Ecto neural progenitor cell (in vitro differentiated cells): ENCODE measurements at regions not wholly inside any gene's neighbourhood (a gene's known extent, or its start where the extent isn't known, plus 50 kb on each side); places are given as distances from the start of the nearest gene placed in this dataset.

Source experiments
- DNase-seq: peaks from one replicate; pipeline ENCODE4 v3.0.0-alpha.2; 2018; ENCODE audit warnings: low spot score

DNA sequence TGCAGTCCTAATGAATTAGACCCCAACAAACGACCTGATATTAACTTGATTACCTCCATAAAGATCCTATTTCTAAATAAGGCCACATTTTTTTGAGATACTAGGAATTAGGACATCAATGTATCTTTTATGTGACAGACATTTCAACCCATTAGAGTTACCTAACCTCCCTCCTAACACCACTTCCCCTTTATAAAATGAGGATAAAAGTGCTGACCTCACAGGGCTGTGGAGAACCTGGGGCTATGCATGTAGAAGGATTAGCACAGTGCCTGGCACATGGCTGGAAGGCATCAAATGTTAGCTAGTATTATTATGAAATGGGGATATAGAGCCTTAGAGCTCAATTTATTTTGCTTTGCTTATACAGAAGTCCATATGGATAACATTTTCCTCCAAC lies 53.5 kb upstream of the LRRN1 start:
- DNase-seq, result no peak

- no peak for DNase-seq
Measured at GRCh38 chr3:3744826-3745225, 54.4 kb upstream of the LRRN1 start.

GRCh38 chr3:3743754-3744153 lies 55.5 kb upstream of the LRRN1 start:
- no peak for DNase-seq

DNA sequence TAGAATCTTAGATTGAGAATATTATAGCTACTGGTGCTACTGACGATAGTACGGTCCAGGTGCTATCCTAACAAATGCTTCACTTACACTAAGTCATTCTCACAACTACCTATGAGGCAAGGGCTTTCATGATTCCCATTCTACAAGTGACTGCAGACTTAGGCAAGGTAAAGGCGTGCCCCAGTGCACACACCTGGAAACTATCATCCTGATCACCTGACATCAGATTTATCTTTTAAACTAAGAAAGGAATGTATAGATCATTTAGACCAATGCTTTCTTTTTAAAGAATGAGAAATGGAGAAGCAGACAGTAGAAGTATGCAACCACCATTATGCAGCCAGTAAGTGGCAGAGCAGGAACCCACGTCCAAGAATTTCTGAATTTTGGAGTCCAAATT lies 59.2 kb upstream of the LRRN1 start:
- no peak for DNase-seq

- no peak for DNase-seq
Measured at GRCh38 chr3:3739330-3740060, 59.7 kb upstream of the LRRN1 start.

DNA sequence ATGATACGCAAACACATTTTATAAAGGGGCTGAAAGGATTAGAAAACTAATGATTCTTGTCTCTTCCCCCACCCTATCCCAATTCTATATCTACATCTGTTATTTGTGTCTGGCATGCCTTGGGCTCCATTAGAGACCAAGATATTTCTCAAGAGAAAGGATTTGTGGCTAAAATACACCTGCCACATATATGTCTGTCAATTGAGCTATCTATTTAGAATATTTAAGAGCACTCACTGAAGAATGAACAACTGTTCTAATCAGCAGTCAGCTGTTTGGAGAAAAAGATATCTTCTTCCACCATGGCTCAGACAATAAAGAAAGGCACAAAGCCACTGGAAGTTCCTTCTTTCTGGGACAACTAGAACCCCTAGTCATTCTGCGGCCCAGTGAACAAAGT lies 61.7 kb upstream of the LRRN1 start:
- DNase-seq, result no peak

DNA sequence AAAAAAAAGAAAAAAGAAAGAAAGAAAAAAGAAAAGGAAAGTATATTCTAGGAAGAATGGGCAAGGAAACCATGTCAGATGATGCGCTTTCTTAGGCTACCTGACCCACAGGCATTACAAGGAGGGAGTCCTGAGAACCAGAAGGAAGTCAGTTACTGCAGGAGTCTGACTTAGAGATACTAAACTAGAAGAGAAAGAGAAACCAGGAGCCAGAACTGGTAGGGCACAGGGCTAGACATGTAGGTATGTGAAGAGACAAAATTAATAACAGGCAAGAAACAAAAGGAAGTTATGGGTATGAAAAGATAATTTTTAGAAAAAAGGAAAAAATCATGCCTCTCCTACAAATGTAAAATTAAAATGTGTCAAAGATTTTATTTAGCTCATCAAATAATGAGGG lies 63.3 kb upstream of the LRRN1 start:
- no peak for DNase-seq

DNA sequence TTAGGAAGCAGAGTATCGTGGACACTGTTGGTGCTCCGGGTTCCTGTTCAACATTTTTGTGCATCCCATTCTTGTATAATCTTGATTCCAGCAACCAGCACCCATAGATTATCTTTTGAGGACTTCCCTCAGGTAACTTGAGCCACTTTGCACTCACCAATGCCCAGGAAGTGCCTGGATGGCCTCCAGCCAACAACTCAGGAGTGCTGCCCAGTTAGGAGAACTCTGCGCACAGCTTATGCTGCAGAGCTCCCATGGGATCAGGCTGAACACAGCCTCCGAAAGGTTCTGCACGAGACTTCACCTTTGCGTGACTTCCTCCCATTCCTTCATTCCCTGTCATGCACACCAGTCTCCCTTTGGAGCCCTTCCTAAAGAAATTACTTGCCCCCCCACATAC lies 64.3 kb upstream of the LRRN1 start:
- DNase-seq, result no peak

GRCh38 chr3:3729261-3729660 lies 70.0 kb upstream of the LRRN1 start:
- DNase-seq, result no peak

DNA sequence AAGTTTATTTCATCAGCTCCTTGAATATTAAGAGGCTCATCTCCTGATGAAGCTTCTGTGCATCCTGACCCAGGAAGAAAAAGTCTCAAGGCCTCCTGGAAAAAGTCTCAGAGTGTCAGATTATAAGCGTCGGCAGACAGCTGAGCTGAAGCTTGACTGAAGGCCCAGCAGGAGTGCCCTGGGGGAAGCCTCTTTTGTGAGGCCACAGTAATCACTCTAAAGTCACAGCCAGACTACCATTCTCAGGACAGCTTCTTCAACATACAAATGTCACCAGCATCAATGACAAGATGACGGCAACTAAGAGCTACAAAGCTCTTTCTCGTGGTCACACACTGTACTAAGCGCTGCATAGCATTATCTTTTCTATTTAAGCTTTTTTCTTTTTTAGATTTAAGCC lies 72.7 kb upstream of the LRRN1 start:
- peak; percentile 69 for DNase-seq

- DNase-seq, result no peak
Measured at GRCh38 chr3:3714572-3714971, 84.7 kb upstream of the LRRN1 start.

DNA sequence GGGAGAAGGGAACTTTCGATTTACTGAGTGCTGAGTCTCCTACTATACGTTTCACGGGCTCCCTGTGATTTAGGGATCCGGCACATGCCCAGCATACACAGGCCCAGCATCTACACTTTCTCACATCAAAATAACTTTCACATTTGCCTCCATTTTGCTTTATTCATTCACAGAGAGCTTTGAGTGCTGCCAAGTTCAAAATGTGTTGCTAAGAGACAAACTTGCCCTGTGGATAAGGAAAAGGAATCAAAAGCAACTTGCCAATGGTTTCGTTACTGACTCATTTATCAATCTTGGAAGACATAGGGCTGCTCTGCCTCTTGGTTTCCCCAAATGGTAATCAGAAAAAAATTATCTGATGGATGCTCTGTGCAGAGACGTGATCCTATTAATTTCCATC lies 86.3 kb upstream of the LRRN1 start:
- DNase-seq, result no peak

DNA sequence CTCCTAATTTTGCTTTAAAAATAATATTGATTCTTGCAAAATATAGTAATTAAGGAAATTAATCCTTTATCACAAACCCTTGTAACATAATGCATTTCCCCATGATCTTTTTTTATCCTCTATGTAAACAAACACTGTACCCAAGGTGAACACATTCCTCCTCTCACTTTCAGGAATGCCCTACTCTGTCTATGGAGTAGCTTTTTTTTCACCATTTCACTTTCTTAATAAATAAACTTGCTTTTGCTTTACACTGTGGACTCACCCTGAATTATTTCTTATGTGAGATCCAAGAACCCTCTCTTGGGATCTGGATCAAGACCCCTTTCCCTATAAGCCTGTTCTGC lies 90.5 kb upstream of the LRRN1 start:
- no peak for DNase-seq

GRCh38 chr3:3707858-3708768 lies 91.1 kb upstream of the LRRN1 start:
- DNase-seq, result no peak

- DNase-seq, result peak; percentile 44
Measured at GRCh38 chr3:3705090-3705775, 94.0 kb upstream of the LRRN1 start.

GRCh38 chr3:3701949-3702348 lies 97.3 kb upstream of the LRRN1 start:
- no peak for DNase-seq

DNA sequence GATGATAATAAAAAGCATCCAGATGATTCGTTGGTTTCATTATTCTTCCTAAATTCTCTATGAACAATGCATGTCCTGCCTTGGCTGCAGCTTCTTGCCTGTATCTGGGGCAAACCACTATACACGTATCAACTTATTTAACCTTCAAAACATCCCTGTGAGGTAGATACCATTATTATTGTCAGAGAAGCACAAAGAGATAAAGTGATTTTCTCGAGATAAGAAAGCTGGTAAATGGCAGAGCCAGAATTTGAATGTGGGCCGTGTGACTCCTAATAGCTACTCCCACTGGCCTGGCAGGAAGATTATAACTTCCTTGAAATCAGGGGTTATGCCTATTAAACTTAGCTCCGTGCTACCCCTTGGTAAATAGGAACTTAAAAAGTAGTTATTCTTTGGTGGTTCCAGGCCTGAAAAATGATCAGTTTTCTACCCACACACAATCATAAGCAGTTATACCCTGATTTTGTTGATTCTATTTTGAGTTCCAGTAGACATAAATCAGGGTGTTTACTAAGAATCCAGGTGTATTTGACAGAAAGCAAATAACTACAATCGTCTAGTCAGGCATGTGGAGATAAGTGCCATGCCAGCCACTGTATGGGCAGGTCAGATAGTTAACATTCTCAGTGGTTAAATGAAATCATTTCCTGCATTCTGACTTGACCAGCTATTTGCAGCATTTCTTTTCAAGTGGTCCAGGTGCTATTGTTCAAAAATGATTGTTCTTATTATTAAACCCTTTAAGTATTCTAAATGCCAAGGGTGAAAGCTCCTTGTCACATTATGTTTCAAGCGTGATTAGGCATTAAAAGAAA lies 99.2 kb upstream of the LRRN1 start:
- DNase-seq, result no peak

DNA sequence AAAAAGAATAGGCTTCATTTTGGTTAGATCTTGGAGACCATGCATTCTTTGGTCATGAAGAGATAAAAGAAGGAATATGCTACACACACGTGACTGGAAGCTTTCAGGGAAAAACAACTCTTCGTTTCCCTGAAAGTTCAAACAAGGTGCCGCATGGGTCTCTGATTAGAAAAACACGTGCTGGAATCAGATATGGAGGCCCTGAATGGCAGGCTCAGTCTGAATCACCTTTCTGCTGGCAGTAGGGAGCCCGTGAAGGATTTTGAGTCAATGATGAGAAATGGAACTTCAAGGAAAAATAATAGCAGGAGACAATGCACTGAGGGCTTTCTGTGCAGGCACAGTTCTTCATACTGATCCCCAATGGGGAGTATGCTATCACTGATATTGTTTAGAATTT lies 99.8 kb upstream of the LRRN1 start:
- DNase-seq, result no peak

DNA sequence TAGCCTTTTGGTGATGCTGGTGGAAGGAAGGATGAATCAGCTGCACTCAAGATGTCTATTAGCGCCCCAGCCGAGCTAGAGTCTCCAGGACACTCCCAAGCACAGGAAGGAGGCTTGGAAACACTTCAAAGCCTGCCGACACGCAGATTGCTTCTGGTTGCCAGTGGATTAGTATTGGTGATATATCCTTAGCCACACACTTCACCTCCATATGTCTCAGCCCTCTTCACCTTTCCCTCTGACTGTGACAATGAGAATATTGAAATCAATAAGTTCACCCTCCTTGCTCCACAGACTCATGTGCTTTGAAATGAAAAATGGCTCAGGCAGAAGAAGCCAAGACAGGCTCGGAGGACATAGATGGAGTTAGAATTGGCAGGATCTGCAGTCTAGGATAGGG lies 102.9 kb upstream of the LRRN1 start:
- DNase-seq, result no peak

- DNase-seq, result no peak
Measured at GRCh38 chr3:3693593-3693992, 105.6 kb upstream of the LRRN1 start.

- DNase-seq, result no peak
Measured at GRCh38 chr3:3689601-3690375, 109.4 kb upstream of the LRRN1 start.
